ENCODE measurements at regions not wholly inside any gene's neighbourhood (a gene's known extent, or its start where the extent isn't known, plus 50 kb on each side); places are given as distances from the start of the nearest gene placed in this dataset.

DNA sequence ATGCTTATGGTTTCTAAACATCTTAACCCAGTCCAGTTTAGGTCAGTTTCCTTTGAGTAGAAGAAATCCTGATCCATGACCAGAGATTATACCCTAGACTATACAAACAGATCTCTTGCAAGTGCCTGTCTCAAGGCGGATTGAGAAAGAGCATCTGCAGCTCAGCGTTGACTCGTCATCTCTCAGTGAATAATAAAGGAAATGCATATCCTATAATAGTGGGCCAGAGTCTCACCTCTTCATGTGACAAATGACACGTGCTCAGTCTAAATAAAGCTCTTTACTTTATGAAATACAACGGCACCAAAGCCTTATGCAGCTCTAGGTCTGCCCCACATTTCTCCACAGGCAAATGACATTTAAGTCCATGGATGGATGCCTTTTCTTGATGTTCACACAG lies 179.4 kb upstream of the NR3C1 start:
- no peak overlapping the region for H4K91ac ChIP-seq (replicated peaks; ENCODE audit: insufficient read length, low read length)
- no peak overlapping the region for H2BK5ac ChIP-seq (ENCODE audit: low read depth, low read length)
- no peak overlapping the region for H2BK12ac ChIP-seq (ENCODE audit: low read depth, low read length)
- H3K4me3 ChIP-seq (ENCODE audit: extremely low read depth in 1 of 4, insufficient read depth in 2 of 4, low read depth in 3 of 4, low read length in 4 of 4), result no peak overlapping the region
- no peaks in the 10 kb centered on the region for H3K36me3 ChIP-seq (ENCODE audit: control insufficient read depth in 2 of 4, insufficient read depth in 4 of 4, low read length in 3 of 4)
- no peak overlapping the region for H3K23ac ChIP-seq (ENCODE audit: insufficient read length)
- H2BK15ac ChIP-seq (ENCODE audit: low read length), result no peak overlapping the region
- no peak overlapping the region for H3K4ac ChIP-seq (replicated peaks; ENCODE audit: insufficient read length, low read depth, low read length)
- ChIA-PET CTCF (ENCODE audit: partially characterized antibody) (interaction anchor here (1.2 kb wide), 1 partner anchor 26 kb away, joined by 3 read pairs; no protein-coding TSS in a partner anchor), POLR2A (ENCODE audit: partially characterized antibody) (interaction anchor here (1.2 kb wide), 1 partner anchor 24 kb away, joined by 3 read pairs; no protein-coding TSS in a partner anchor)
- H3K4me2 ChIP-seq (ENCODE audit: insufficient read depth in 1 of 2, low read depth in 2 of 2, low read length in 2 of 2), result no peak overlapping the region
- no peaks in the 10 kb centered on the region for H4K20me1 ChIP-seq (replicated peaks in 1 of 2; ENCODE audit: control insufficient read depth in 1 of 2, insufficient read depth in 2 of 2, low read length in 2 of 2)
- H4K8ac ChIP-seq (ENCODE audit: extremely low read depth, insufficient read depth, low read length), result no peak overlapping the region
- no peak overlapping the region for H3K27ac ChIP-seq (ENCODE audit: low read depth, low read length)
- no peak for FAIRE-seq
- H3K14ac ChIP-seq (ENCODE audit: insufficient read length), result no peak overlapping the region
- H3K9me3 ChIP-seq (ENCODE audit: insufficient read depth in 2 of 2, low read depth in 1 of 2, low read length in 1 of 2), result no peaks in the 10 kb centered on the region
- H3K27me3 ChIP-seq (replicated peaks in 1 of 4; ENCODE audit: control insufficient read depth in 3 of 4, extremely low read depth in 1 of 4, insufficient read depth in 3 of 4, low read length in 3 of 4), result no peaks in the 10 kb centered on the region
- H2BK120ac ChIP-seq (replicated peaks; ENCODE audit: low read depth, low read length), result no peak overlapping the region
- H2AK5ac ChIP-seq (ENCODE audit: low read depth, low read length), result no peak overlapping the region
- H3K23me2 ChIP-seq (ENCODE audit: low read depth, low read length), result no peaks in the 10 kb centered on the region; the same call in 1 of the 2 replicates
- 84% methylated on average over 5 of the region's 5 CpGs; no CpG with 5 or more reads in 1 of the 2 experiments for WGBS, 2 experiments (ENCODE audit: extremely low coverage in 1 of 2, insufficient coverage in 1 of 2, insufficient read length in 1 of 2, insufficient replicate concordance in 2 of 2, low coverage in 1 of 2, low lambda C conversion rate in 2 of 2, missing lambda C conversion rate in 1 of 2)
- no peaks in the 10 kb centered on the region for H3K4me1 ChIP-seq (replicated peaks in 1 of 4; ENCODE audit: control insufficient read depth in 3 of 4, insufficient read depth in 4 of 4, low read length in 3 of 4)
- DNase-seq (ENCODE audit: low read depth in 1 of 2, low spot score in 2 of 2), result no peak
- H2AFZ ChIP-seq (ENCODE audit: low read length), result no peak overlapping the region
- H3K56ac ChIP-seq (replicated peaks; ENCODE audit: insufficient read length, low read depth, low read length), result no peak overlapping the region
- H3K79me1 ChIP-seq (ENCODE audit: low read depth, low read length), result no peaks in the 10 kb centered on the region
- TF ChIP-seq, protein P1, sequence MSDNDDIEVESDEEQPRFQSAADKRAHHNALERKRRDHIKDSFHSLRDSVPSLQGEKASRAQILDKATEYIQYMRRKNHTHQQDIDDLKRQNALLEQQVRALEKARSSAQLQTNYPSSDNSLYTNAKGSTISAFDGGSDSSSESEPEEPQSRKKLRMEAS (IDR thresholded peaks at IDR 0.05), result no peak
- no peak for TF ChIP-seq JUND (IDR thresholded peaks at IDR 0.05; ENCODE audit: low read length)
- no peak overlapping the region for H3K18ac ChIP-seq (ENCODE audit: extremely low read depth, low read length)
- H4K5ac ChIP-seq (ENCODE audit: insufficient read length, low read depth, low read length), result no peak overlapping the region
- no peak overlapping the region for H3K9ac ChIP-seq (replicated peaks in 1 of 4; ENCODE audit: extremely low read depth in 1 of 4, low read depth in 3 of 4, low read length in 3 of 4)
- H3K79me2 ChIP-seq (ENCODE audit: control insufficient read depth in 1 of 2, insufficient read depth in 2 of 2, low read length in 2 of 2), result no peaks in the 10 kb centered on the region
- H2BK20ac ChIP-seq (ENCODE audit: low read length), result no peak overlapping the region
